ENCODE measurements at regions not wholly inside any gene's neighbourhood (a gene's known extent, or its start where the extent isn't known, plus 50 kb on each side); places are given as distances from the start of the nearest gene placed in this dataset.
A peak's percentile ranks its signal among the peaks of the same experiment; 100 is the strongest.

- H3K4me3 ChIP-seq (ENCODE audit: low read depth in 1 of 2, low read length in 2 of 2): no peak overlapping the region
- no peaks in the 10 kb centered on the region for H3K27me3 ChIP-seq (ENCODE audit: control insufficient read depth in 1 of 2, insufficient read depth in 2 of 2, low read length in 2 of 2)
- H3K36me3 ChIP-seq (ENCODE audit: control insufficient read depth in 1 of 2, insufficient read depth in 2 of 2, low read length in 2 of 2): no peaks in the 10 kb centered on the region
- H3K27ac ChIP-seq (ENCODE audit: low read depth, low read length): no peak overlapping the region
- no peak overlapping the region for H3K9ac ChIP-seq (ENCODE audit: low read depth in 1 of 2, low read length in 2 of 2)
- no peaks in the 10 kb centered on the region for H3K9me3 ChIP-seq (ENCODE audit: control insufficient read depth in 1 of 2, low read length in 2 of 2)
- no peaks in the 10 kb centered on the region for H3K4me1 ChIP-seq (ENCODE audit: control insufficient read depth in 1 of 2, insufficient read depth in 2 of 2, low read length in 2 of 2)
Measured at GRCh38 chr12:111064982-111065381, 144.6 kb upstream of the MYL2 start.

GRCh38 chr12:111064154-111064553 lies 143.8 kb upstream of the MYL2 start:
- Histone ChIP-seq H3K4me3 (ENCODE audit: low read depth in 1 of 2, low read length in 2 of 2) (no peak overlapping the region), H3K36me3 (ENCODE audit: control insufficient read depth in 1 of 2, insufficient read depth in 2 of 2, low read length in 2 of 2) (no peaks in the 10 kb centered on the region), H3K4me1 (ENCODE audit: control insufficient read depth in 1 of 2, insufficient read depth in 2 of 2, low read length in 2 of 2) (no peaks in the 10 kb centered on the region), H3K27me3 (ENCODE audit: control insufficient read depth in 1 of 2, insufficient read depth in 2 of 2, low read length in 2 of 2) (no peaks in the 10 kb centered on the region), H3K27ac (ENCODE audit: low read depth, low read length) (no peak overlapping the region), H3K9ac (ENCODE audit: low read depth in 1 of 2, low read length in 2 of 2) (no peak overlapping the region), H3K9me3 (ENCODE audit: control insufficient read depth in 1 of 2, low read length in 2 of 2) (no peaks in the 10 kb centered on the region)

- Histone ChIP-seq H3K36me3 (ENCODE audit: control insufficient read depth in 1 of 2, insufficient read depth in 2 of 2, low read length in 2 of 2) (no peaks in the 10 kb centered on the region), H3K27ac (ENCODE audit: low read depth, low read length) (no peak overlapping the region), H3K27me3 (ENCODE audit: control insufficient read depth in 1 of 2, insufficient read depth in 2 of 2, low read length in 2 of 2) (no peaks in the 10 kb centered on the region), H3K4me1 (ENCODE audit: control insufficient read depth in 1 of 2, insufficient read depth in 2 of 2, low read length in 2 of 2) (no peaks in the 10 kb centered on the region), H3K4me3 (ENCODE audit: low read depth in 1 of 2, low read length in 2 of 2) (no peak overlapping the region), H3K9ac (ENCODE audit: low read depth in 1 of 2, low read length in 2 of 2) (no peak overlapping the region), H3K9me3 (ENCODE audit: control insufficient read depth in 1 of 2, low read length in 2 of 2) (no peaks in the 10 kb centered on the region)
Measured at GRCh38 chr12:111063295-111064026, 143.1 kb upstream of the MYL2 start.

GRCh38 chr12:111057701-111058425 lies 137.5 kb upstream of the MYL2 start:
- Histone ChIP-seq H3K27me3 (ENCODE audit: control insufficient read depth in 1 of 2, insufficient read depth in 2 of 2, low read length in 2 of 2) (no peaks in the 10 kb centered on the region), H3K9me3 (ENCODE audit: control insufficient read depth in 1 of 2, low read length in 2 of 2) (no peaks in the 10 kb centered on the region), H3K27ac (ENCODE audit: low read depth, low read length) (no peak overlapping the region), H3K9ac (ENCODE audit: low read depth in 1 of 2, low read length in 2 of 2) (no peak overlapping the region), H3K4me3 (ENCODE audit: low read depth in 1 of 2, low read length in 2 of 2) (no peak overlapping the region), H3K4me1 (ENCODE audit: control insufficient read depth in 1 of 2, insufficient read depth in 2 of 2, low read length in 2 of 2) (no peaks in the 10 kb centered on the region), H3K36me3 (ENCODE audit: control insufficient read depth in 1 of 2, insufficient read depth in 2 of 2, low read length in 2 of 2) (no peaks in the 10 kb centered on the region)

- Histone ChIP-seq H3K4me3 (ENCODE audit: low read depth in 1 of 2, low read length in 2 of 2) (no peak overlapping the region), H3K4me1 (ENCODE audit: control insufficient read depth in 1 of 2, insufficient read depth in 2 of 2, low read length in 2 of 2) (no peaks in the 10 kb centered on the region), H3K27me3 (ENCODE audit: control insufficient read depth in 1 of 2, insufficient read depth in 2 of 2, low read length in 2 of 2) (no peaks in the 10 kb centered on the region), H3K36me3 (ENCODE audit: control insufficient read depth in 1 of 2, insufficient read depth in 2 of 2, low read length in 2 of 2) (no peaks in the 10 kb centered on the region), H3K9ac (ENCODE audit: low read depth in 1 of 2, low read length in 2 of 2) (no peak overlapping the region), H3K9me3 (ENCODE audit: control insufficient read depth in 1 of 2, low read length in 2 of 2) (no peaks in the 10 kb centered on the region), H3K27ac (ENCODE audit: low read depth, low read length) (peak overlapping the region; percentile 43)
Measured at GRCh38 chr12:111056618-111057521, 136.5 kb upstream of the MYL2 start.

GRCh38 chr12:111055181-111055880 lies 135.0 kb upstream of the MYL2 start:
- Histone ChIP-seq H3K27ac (ENCODE audit: low read depth, low read length) (no peak overlapping the region), H3K4me3 (ENCODE audit: low read depth in 1 of 2, low read length in 2 of 2) (no peak overlapping the region), H3K27me3 (ENCODE audit: control insufficient read depth in 1 of 2, insufficient read depth in 2 of 2, low read length in 2 of 2) (no peaks in the 10 kb centered on the region), H3K9me3 (ENCODE audit: control insufficient read depth in 1 of 2, low read length in 2 of 2) (no peaks in the 10 kb centered on the region), H3K36me3 (ENCODE audit: control insufficient read depth in 1 of 2, insufficient read depth in 2 of 2, low read length in 2 of 2) (no peaks in the 10 kb centered on the region), H3K9ac (ENCODE audit: low read depth in 1 of 2, low read length in 2 of 2) (no peak overlapping the region), H3K4me1 (ENCODE audit: control insufficient read depth in 1 of 2, insufficient read depth in 2 of 2, low read length in 2 of 2) (no peaks in the 10 kb centered on the region)

GRCh38 chr12:111048991-111049390 lies 128.6 kb upstream of the MYL2 start:
- Histone ChIP-seq H3K9me3 (ENCODE audit: control insufficient read depth in 1 of 2, low read length in 2 of 2) (no peaks in the 10 kb centered on the region), H3K36me3 (ENCODE audit: control insufficient read depth in 1 of 2, insufficient read depth in 2 of 2, low read length in 2 of 2) (no peaks in the 10 kb centered on the region), H3K27me3 (ENCODE audit: control insufficient read depth in 1 of 2, insufficient read depth in 2 of 2, low read length in 2 of 2) (no peaks in the 10 kb centered on the region), H3K27ac (ENCODE audit: low read depth, low read length) (no peak overlapping the region), H3K4me3 (ENCODE audit: low read depth in 1 of 2, low read length in 2 of 2) (no peak overlapping the region), H3K4me1 (ENCODE audit: control insufficient read depth in 1 of 2, insufficient read depth in 2 of 2, low read length in 2 of 2) (no peaks in the 10 kb centered on the region), H3K9ac (ENCODE audit: low read depth in 1 of 2, low read length in 2 of 2) (no peak overlapping the region)

- no peaks in the 10 kb centered on the region for H3K27me3 ChIP-seq (ENCODE audit: control insufficient read depth in 1 of 2, insufficient read depth in 2 of 2, low read length in 2 of 2)
- H3K27ac ChIP-seq (ENCODE audit: low read depth, low read length): no peak overlapping the region
- H3K4me3 ChIP-seq (ENCODE audit: low read depth in 1 of 2, low read length in 2 of 2): no peak overlapping the region
- H3K9ac ChIP-seq (ENCODE audit: low read depth in 1 of 2, low read length in 2 of 2): no peak overlapping the region
- H3K36me3 ChIP-seq (ENCODE audit: control insufficient read depth in 1 of 2, insufficient read depth in 2 of 2, low read length in 2 of 2): no peaks in the 10 kb centered on the region
- no peaks in the 10 kb centered on the region for H3K4me1 ChIP-seq (ENCODE audit: control insufficient read depth in 1 of 2, insufficient read depth in 2 of 2, low read length in 2 of 2)
- no peaks in the 10 kb centered on the region for H3K9me3 ChIP-seq (ENCODE audit: control insufficient read depth in 1 of 2, low read length in 2 of 2)
Measured at GRCh38 chr12:111046896-111047295, 126.5 kb upstream of the MYL2 start.

- no peaks in the 10 kb centered on the region for H3K27me3 ChIP-seq (ENCODE audit: control insufficient read depth in 1 of 2, insufficient read depth in 2 of 2, low read length in 2 of 2)
- H3K9ac ChIP-seq (ENCODE audit: low read depth in 1 of 2, low read length in 2 of 2): no peak overlapping the region
- no peak overlapping the region for H3K27ac ChIP-seq (ENCODE audit: low read depth, low read length)
- H3K9me3 ChIP-seq (ENCODE audit: control insufficient read depth in 1 of 2, low read length in 2 of 2): no peaks in the 10 kb centered on the region
- H3K4me1 ChIP-seq (ENCODE audit: control insufficient read depth in 1 of 2, insufficient read depth in 2 of 2, low read length in 2 of 2): no peaks in the 10 kb centered on the region
- no peaks in the 10 kb centered on the region for H3K36me3 ChIP-seq (ENCODE audit: control insufficient read depth in 1 of 2, insufficient read depth in 2 of 2, low read length in 2 of 2)
- H3K4me3 ChIP-seq (ENCODE audit: low read depth in 1 of 2, low read length in 2 of 2): no peak overlapping the region
Measured at GRCh38 chr12:111045941-111046340, 125.6 kb upstream of the MYL2 start.

Data from duodenal mucosa (tissue), 2 donors.